GM21528 (cell line): ENCODE measurements at regions not wholly inside any gene's neighbourhood (a gene's known extent, or its start where the extent isn't known, plus 50 kb on each side); places are given as distances from the start of the nearest gene placed in this dataset.

Experiments
- ATAC-seq: cut with Tn5 transposase; IDR thresholded peaks from one replicate; pipeline ENCODE4 v1.9.1; 2021; ENCODE audit warnings: mild to moderate bottlenecking, moderate library complexity; ENCODE audit not compliant: unreplicated experiment, low FRiP score

GRCh38 chrX:9147086-9147485 is 113.2 kb upstream of the FAM9B start:
- no peak for ATAC-seq

GRCh38 chrX:9147726-9148125 is 113.8 kb upstream of the FAM9B start:
- ATAC-seq: no peak

GRCh38 chrX:9148615-9149399 is 114.9 kb upstream of the FAM9B start:
- ATAC-seq: no peak

GRCh38 chrX:9149501-9150245 is 115.7 kb upstream of the FAM9B start:
- ATAC-seq: no peak

DNA sequence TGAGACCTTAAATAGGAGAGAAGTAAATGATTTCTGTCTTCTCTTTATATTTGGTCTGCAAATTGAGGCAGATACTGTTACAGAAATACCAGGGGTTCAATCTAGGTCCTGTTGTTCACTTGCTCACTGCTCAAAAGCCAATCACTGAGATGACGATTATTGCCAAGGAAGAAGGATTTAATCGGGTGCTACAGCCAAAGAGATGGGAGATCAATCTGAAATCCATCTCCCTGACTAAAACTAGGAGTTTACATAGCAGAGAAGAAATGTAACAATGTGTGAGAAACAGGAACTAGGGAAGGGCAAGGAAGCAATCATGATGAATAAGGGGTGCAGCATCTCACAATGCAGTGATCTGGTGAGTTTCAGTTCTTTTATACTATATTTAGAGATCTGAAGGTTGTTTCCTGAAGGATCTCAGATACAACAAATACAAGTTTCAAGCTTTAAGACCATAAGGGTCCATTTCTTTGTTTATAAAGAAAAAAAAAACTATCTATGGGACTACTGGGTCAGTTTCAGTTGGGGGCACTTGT is 117.9 kb upstream of the FAM9B start:
- no peak for ATAC-seq

DNA sequence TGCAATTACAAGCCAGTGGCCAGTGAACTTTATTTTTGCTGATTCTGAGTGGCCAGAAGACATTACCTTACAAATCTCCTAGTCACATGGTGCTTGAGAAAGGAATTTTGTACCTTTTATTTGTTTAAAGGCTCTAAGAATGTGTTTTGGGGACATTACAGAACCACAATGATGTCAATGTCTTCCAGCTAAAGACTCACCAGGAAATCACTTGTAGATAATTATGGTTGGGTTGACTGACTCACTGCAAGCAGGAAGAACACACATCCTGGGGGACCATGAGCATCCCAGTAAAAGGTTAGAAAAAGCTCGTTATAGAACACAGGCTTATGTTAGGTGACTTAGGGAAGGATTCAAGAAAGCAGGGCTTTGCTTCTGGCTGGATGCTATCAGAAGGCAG is 119.4 kb upstream of the FAM9B start:
- ATAC-seq: no peak

- ATAC-seq: no peak
These were observed 124.7 kb upstream of the FAM9B start for GRCh38 chrX:9158611-9159010.

DNA sequence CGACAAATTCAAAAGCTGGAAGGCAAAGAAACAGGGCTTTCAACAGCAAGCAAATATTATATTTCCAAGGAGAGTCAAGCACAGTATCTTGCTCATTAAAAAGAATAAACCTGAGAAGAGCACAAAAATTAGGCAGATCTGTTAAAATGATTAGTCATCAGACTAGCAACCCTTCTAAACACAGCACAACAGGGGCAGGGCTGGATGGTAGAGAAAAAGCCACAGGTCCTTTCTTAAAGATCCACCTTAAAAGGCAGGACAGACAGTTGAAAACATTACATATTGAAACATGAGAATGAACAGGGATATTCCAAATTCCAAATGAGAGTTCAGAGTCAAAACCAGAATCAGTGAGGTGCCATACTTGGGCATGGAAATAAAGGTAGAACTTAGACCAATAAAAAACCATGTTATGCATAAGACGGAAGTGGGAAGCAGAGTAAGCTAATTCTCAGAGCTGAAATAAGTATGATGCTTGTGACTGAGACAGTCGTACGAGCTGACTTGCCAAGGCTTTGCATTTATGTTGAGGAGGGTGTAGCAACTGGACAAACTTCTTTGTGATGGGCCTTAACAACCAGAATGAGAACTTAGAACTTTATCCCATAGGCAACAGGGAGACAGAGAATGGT is 126.9 kb upstream of the FAM9B start:
- no peak for ATAC-seq

- no peak for ATAC-seq
These were observed 128.8 kb upstream of the FAM9B start for GRCh38 chrX:9162698-9163097.

GRCh38 chrX:9163214-9163709 is 129.3 kb upstream of the FAM9B start:
- ATAC-seq: no peak

DNA sequence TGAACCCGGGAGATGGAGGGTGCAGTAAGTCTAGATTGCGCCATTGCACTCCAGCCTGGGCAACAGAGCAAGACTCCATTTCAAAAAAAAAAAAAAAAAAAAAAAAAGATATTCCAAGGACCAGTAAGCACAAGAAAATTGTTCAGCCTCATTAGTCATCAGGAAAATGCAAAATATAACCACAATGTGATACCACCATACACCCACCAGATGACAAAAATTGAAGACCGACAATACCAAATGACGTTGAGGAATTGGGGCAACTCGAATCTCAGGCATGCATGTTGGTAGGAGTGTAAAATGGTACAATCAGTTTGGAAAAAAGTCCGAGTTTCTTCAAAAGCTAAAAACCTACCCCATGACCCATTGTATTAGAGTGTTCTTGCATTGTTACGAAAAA is 130.2 kb upstream of the FAM9B start:
- no peak for ATAC-seq

DNA sequence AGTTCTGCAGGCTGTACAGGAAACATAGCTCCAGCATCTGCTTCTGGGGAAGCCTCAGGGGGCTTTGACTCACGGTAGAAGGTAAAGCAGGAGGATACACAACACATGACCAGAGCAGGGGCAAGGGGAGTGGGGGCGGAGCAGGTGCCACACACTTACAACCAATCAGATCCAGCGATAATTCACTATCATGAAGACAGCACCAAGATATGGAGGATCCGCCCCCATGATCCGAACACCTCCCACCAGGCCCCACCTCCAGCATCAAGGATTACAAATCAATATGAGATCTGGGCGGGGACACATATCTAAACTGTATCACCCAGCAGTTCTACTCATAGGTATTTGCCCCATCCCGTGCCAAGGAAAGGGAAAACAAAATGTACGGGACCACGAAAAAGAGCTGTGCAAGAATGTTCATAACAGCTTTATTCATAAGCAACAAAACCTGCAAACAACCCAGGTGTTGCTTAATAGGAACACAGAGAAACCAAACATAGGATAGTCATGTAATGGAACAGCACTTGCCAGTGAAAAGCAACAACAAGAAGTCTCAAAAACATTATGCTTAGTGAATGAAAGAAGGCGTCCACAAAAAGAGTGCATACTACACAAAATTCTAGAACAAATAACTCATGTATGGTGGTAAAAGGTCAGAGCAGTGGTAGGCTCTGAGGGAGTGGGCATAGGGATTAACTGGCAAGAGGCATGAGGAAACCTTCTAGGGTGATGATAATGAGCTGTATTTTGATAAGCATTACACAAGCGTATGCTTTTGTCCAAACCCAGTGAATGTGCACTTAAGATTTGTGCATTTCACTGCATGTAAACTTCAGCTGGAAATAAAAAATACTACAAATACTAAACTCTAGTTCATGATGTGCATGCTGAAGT is 130.9 kb upstream of the FAM9B start:
- no peak for ATAC-seq

DNA sequence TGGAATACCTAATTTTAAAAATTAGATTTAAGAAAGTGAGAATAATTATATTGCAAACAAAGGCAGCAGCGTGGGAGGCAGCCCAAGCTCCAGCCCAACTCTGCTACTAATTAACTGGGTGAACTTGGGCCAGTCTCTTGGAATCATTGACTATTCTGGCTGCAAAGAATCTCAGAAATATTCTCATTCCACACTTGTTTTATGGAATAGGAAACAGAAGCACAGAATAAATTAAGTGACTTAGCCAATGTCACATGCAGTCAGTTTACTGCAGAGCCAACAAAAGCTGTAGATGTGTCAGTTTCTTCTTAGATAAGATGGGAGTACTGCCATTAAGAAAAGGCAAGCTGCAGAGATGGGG is 132.6 kb upstream of the FAM9B start:
- ATAC-seq: no peak

DNA sequence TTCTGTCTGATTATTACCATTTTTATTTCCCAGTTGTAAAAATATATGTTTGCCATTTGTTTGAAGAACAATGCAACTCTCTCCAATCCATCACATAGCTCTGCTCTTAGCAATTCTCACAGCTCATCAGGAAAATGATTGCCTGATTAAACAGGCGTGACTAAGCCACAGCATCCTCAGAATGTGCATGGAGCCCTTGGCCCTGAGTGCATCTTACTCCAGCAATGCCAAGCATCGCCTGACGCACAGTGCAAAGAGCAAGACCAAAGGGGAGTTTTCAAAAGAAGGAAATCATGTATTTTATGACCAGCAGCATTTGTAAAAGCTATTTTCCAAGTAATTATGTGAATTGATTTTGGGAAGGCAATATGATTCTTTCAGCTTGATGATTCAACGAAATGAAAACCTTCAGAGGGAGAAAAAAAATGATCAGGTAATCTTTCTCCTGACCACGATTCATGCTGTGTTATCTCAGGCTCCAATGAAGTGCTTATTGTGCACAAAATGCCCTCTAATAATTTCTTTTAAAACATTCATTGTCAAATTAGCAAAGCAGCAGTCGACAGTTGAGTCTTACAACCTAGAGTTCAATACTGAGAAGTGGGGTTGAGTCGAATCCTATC is 138.0 kb upstream of the FAM9B start:
- ATAC-seq: no peak

GRCh38 chrX:9172464-9172850 is 138.5 kb upstream of the FAM9B start:
- no peak for ATAC-seq

DNA sequence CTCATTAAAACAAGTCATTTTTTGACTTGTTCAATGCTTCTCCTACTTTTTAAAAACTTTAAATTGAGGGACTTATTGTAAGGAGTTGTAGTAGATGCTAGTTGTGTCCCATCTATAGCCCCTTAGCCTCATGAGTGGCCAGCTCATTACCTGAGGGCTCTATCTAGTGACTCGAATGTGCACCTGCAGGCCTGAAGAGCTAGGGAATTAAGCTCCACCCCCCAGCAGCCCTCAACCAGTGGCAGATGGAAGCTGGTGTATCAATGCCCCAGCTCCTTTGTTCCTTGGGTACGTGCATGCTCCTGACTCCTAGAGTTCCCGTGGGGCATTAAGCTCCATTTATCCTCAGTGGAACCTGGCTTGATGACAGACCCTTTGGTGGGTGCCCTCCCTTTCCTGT is 146.7 kb upstream of the FAM9B start:
- no peak for ATAC-seq

- ATAC-seq: no peak
These were observed 148.1 kb upstream of the FAM9B start for GRCh38 chrX:9182041-9182440.

- no peak for ATAC-seq
These were observed 149.6 kb upstream of the FAM9B start for GRCh38 chrX:9183481-9183880.

- ATAC-seq: no peak
These were observed 150.3 kb upstream of the FAM9B start for GRCh38 chrX:9184211-9184610.

DNA sequence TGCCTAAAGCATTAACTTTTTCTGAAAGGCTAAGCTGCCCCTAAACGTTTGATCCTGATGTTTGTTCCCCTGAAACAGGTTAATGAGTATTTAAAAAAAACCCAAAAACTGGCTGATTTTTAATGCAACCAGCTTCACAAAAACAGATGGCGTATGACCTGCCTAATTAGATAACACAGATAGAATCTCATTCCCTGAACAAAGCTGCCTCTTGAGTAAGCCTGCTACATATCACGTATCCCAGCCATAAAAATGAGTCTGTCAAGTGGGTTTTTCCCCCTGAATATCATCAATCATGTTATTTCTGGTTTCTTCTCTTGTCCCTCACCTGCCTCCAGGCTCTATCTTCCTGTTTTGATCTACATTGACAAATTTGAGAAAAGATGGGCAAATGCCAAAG is 154.2 kb upstream of the FAM9B start:
- no peak for ATAC-seq
